ENCODE measurements at regions not wholly inside any gene's neighbourhood (a gene's known extent, or its start where the extent isn't known, plus 50 kb on each side); places are given as distances from the start of the nearest gene placed in this dataset.

- no peak for TF ChIP-seq ZNF274 (IDR thresholded peaks at IDR 0.05; ENCODE audit: low read depth, low read length)
- TF ChIP-seq YY1 (IDR thresholded peaks at IDR 0.05; ENCODE audit: insufficient read depth, insufficient read length): no peak
- TF ChIP-seq SUZ12 (IDR thresholded peaks at IDR 0.05; ENCODE audit: extremely low read depth, insufficient read depth, insufficient read length): no peak
Measured at GRCh38 chr12:92226961-92227360, 81.3 kb upstream of the BTG1 start.
